T-helper 2 cell treated with Interferon-gamma antibody and Interleukin-4, amounts not matched to agents 5 μg/mL and 100 μg/mL, for 36 hours (primary cell): ENCODE measurements at regions not wholly inside any gene's neighbourhood (a gene's known extent, or its start where the extent isn't known, plus 50 kb on each side); places are given as distances from the start of the nearest gene placed in this dataset.

Experiments
- DNase-seq: peaks from one replicate; pipeline ENCODE4 v3.0.0; 2021; ENCODE audit warnings: low spot score
- H3K27ac Mint-ChIP-seq: one replicate; pipeline ENCODE4 v1.8.0; 2021; ENCODE audit warnings: mild to moderate bottlenecking, mixed read lengths
- H3K27me3 Mint-ChIP-seq: one replicate; pipeline ENCODE4 v1.8.0; 2021; ENCODE audit warnings: low read depth, mixed read lengths
- H3K36me3 Mint-ChIP-seq: one replicate; pipeline ENCODE4 v1.8.0; 2021; ENCODE audit warnings: low read depth, mixed read lengths
- H3K4me1 Mint-ChIP-seq: one replicate; pipeline ENCODE4 v1.8.0; 2021; ENCODE audit warnings: low read depth, mixed read lengths
- H3K4me3 Mint-ChIP-seq: one replicate; pipeline ENCODE4 v1.8.0; 2022; ENCODE audit warnings: mild to moderate bottlenecking, moderate library complexity, mixed read lengths
- H3K9me3 Mint-ChIP-seq: one replicate; pipeline ENCODE4 v1.8.0; 2021; ENCODE audit warnings: mixed read lengths

GRCh38 chr14:96631621-96632362 lies 129.6 kb downstream of the PAPOLA start:
- Mint-ChIP-seq H3K4me3 (no peak overlapping the region), H3K36me3 (no peaks in the 10 kb centered on the region), H3K4me1 (no peaks in the 10 kb centered on the region), H3K27ac (no peak overlapping the region), H3K27me3 (no peaks in the 10 kb centered on the region), H3K9me3 (no peaks in the 10 kb centered on the region)
- no peak for DNase-seq

- no peaks in the 10 kb centered on the region for H3K36me3 Mint-ChIP-seq
- no peak overlapping the region for H3K4me3 Mint-ChIP-seq
- H3K9me3 Mint-ChIP-seq, result no peaks in the 10 kb centered on the region
- no peaks in the 10 kb centered on the region for H3K27me3 Mint-ChIP-seq
- no peaks in the 10 kb centered on the region for H3K4me1 Mint-ChIP-seq
- DNase-seq, result no peak
- H3K27ac Mint-ChIP-seq, result no peak overlapping the region
These were observed 130.2 kb downstream of the PAPOLA start for GRCh38 chr14:96632363-96632758.

- H3K4me1 Mint-ChIP-seq, result no peaks in the 10 kb centered on the region
- H3K9me3 Mint-ChIP-seq, result no peaks in the 10 kb centered on the region
- DNase-seq, result no peak
- H3K27ac Mint-ChIP-seq, result no peak overlapping the region
- no peaks in the 10 kb centered on the region for H3K36me3 Mint-ChIP-seq
- H3K4me3 Mint-ChIP-seq, result no peak overlapping the region
- no peaks in the 10 kb centered on the region for H3K27me3 Mint-ChIP-seq
These were observed 130.9 kb downstream of the PAPOLA start for GRCh38 chr14:96633096-96633495.

GRCh38 chr14:96634481-96634880 lies 132.3 kb downstream of the PAPOLA start:
- DNase-seq, result no peak
- no peaks in the 10 kb centered on the region for H3K4me1 Mint-ChIP-seq
- no peaks in the 10 kb centered on the region for H3K36me3 Mint-ChIP-seq
- no peak overlapping the region for H3K4me3 Mint-ChIP-seq
- H3K27ac Mint-ChIP-seq, result no peak overlapping the region
- no peaks in the 10 kb centered on the region for H3K27me3 Mint-ChIP-seq
- no peaks in the 10 kb centered on the region for H3K9me3 Mint-ChIP-seq

GRCh38 chr14:96634896-96635295 lies 132.7 kb downstream of the PAPOLA start:
- no peak overlapping the region for H3K27ac Mint-ChIP-seq
- no peaks in the 10 kb centered on the region for H3K27me3 Mint-ChIP-seq
- H3K36me3 Mint-ChIP-seq, result no peaks in the 10 kb centered on the region
- H3K4me1 Mint-ChIP-seq, result no peaks in the 10 kb centered on the region
- no peak for DNase-seq
- no peak overlapping the region for H3K4me3 Mint-ChIP-seq
- H3K9me3 Mint-ChIP-seq, result no peaks in the 10 kb centered on the region

GRCh38 chr14:96635850-96636249 lies 133.7 kb downstream of the PAPOLA start:
- no peak for DNase-seq
- Mint-ChIP-seq H3K36me3 (no peaks in the 10 kb centered on the region), H3K4me3 (no peak overlapping the region), H3K27me3 (no peaks in the 10 kb centered on the region), H3K4me1 (no peaks in the 10 kb centered on the region), H3K9me3 (no peaks in the 10 kb centered on the region), H3K27ac (no peak overlapping the region)

- H3K4me3 Mint-ChIP-seq, result no peak overlapping the region
- no peaks in the 10 kb centered on the region for H3K4me1 Mint-ChIP-seq
- peaks cover 3% of the 10 kb centered on the region for H3K27me3 Mint-ChIP-seq
- H3K36me3 Mint-ChIP-seq, result no peaks in the 10 kb centered on the region
- no peaks in the 10 kb centered on the region for H3K9me3 Mint-ChIP-seq
- no peak for DNase-seq
- H3K27ac Mint-ChIP-seq, result no peak overlapping the region
These were observed 135.3 kb downstream of the PAPOLA start for GRCh38 chr14:96637521-96637920.

- DNase-seq, result no peak
- no peaks in the 10 kb centered on the region for H3K36me3 Mint-ChIP-seq
- peaks cover 3% of the 10 kb centered on the region for H3K27me3 Mint-ChIP-seq
- H3K4me1 Mint-ChIP-seq, result no peaks in the 10 kb centered on the region
- H3K9me3 Mint-ChIP-seq, result no peaks in the 10 kb centered on the region
- no peak overlapping the region for H3K4me3 Mint-ChIP-seq
- H3K27ac Mint-ChIP-seq, result no peak overlapping the region
These were observed 136.1 kb downstream of the PAPOLA start for GRCh38 chr14:96638041-96638855.

GRCh38 chr14:96639550-96639949 lies 137.4 kb downstream of the PAPOLA start:
- Mint-ChIP-seq H3K4me1 (no peaks in the 10 kb centered on the region), H3K27ac (no peak overlapping the region), H3K9me3 (no peaks in the 10 kb centered on the region), H3K4me3 (no peak overlapping the region), H3K27me3 (peaks cover 3% of the 10 kb centered on the region), H3K36me3 (no peaks in the 10 kb centered on the region)
- DNase-seq, result no peak

- no peak overlapping the region for H3K27ac Mint-ChIP-seq
- H3K27me3 Mint-ChIP-seq, result peaks cover 26% of the 10 kb centered on the region
- no peak for DNase-seq
- H3K36me3 Mint-ChIP-seq, result no peaks in the 10 kb centered on the region
- no peaks in the 10 kb centered on the region for H3K9me3 Mint-ChIP-seq
- no peaks in the 10 kb centered on the region for H3K4me1 Mint-ChIP-seq
- no peak overlapping the region for H3K4me3 Mint-ChIP-seq
These were observed 146.5 kb downstream of the PAPOLA start for GRCh38 chr14:96648506-96649326.

- Mint-ChIP-seq H3K9me3 (no peaks in the 10 kb centered on the region), H3K36me3 (no peaks in the 10 kb centered on the region), H3K27ac (no peak overlapping the region), H3K4me3 (no peak overlapping the region), H3K4me1 (no peaks in the 10 kb centered on the region), H3K27me3 (peaks cover 26% of the 10 kb centered on the region)
- no peak for DNase-seq
These were observed 147.1 kb downstream of the PAPOLA start for GRCh38 chr14:96649327-96649601.

GRCh38 chr14:96653597-96653996 lies 143.6 kb upstream of the VRK1 start:
- DNase-seq, result no peak
- Mint-ChIP-seq H3K36me3 (no peaks in the 10 kb centered on the region), H3K27ac (no peak overlapping the region), H3K4me3 (no peak overlapping the region), H3K27me3 (peaks cover 18% of the 10 kb centered on the region), H3K9me3 (no peaks in the 10 kb centered on the region), H3K4me1 (no peaks in the 10 kb centered on the region)

GRCh38 chr14:96658611-96659010 lies 138.6 kb upstream of the VRK1 start:
- peaks cover 22% of the 10 kb centered on the region for H3K27me3 Mint-ChIP-seq
- H3K4me1 Mint-ChIP-seq, result no peaks in the 10 kb centered on the region
- DNase-seq, result no peak
- no peaks in the 10 kb centered on the region for H3K9me3 Mint-ChIP-seq
- no peak overlapping the region for H3K27ac Mint-ChIP-seq
- no peaks in the 10 kb centered on the region for H3K36me3 Mint-ChIP-seq
- H3K4me3 Mint-ChIP-seq, result no peak overlapping the region

GRCh38 chr14:96660123-96660522 lies 137.1 kb upstream of the VRK1 start:
- Mint-ChIP-seq H3K27ac (no peak overlapping the region), H3K4me3 (no peak overlapping the region), H3K9me3 (no peaks in the 10 kb centered on the region), H3K27me3 (peaks cover 25% of the 10 kb centered on the region), H3K36me3 (no peaks in the 10 kb centered on the region), H3K4me1 (no peaks in the 10 kb centered on the region)
- DNase-seq, result no peak
